ENCODE measurements at regions not wholly inside any gene's neighbourhood (a gene's known extent, or its start where the extent isn't known, plus 50 kb on each side); places are given as distances from the start of the nearest gene placed in this dataset.

DNA sequence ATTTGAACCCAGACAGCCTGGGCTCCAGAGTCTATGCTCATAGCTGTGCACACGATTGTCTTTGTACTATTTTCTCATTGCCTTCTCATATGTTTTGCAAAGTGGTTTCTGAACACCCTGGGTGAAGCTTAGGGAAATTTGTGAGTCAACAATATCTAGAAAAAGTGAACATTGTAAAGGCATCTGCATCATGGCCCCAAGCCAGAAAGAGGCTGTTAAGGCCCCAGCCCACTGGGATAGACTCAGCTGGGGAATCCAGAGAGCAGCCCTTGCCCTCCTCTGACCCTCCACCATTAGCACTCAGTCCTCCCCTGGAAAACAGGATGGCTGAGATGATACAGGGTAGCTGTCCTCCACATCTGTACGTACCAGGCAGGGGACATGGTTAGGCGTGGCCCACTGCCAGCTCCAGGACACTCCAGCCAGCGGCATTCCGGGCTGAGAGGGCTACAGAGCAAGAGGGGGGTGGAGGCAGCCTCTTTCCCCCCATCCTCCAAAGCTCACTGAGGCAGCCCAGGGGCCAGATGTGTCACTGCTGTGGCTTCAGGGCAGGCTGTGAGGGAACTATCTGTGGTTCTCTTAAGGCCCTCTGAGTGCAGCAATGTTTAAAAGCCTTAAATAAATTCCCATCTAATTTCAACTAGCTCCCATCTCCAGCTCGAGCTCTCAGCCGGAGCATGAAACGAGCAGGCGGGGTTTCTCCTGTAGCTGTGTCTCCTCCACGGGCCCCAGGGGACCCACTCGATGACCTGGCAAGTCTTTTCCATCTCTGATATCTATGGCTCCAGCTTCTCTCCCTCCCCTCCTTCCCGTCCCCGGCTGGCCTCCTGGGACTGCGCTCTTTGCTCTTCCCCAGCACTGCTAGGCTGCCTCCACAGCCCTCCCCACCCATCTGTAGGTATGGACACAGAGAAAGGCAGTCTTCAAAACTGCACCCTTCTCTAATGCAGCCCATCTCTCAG is 209.4 kb upstream of the LRFN2 start:
- no peak for TF ChIP-seq POLR2AphosphoS5 (IDR thresholded peaks at IDR 0.05; ENCODE audit: low read depth, low read length)
- TF ChIP-seq, protein P1, sequence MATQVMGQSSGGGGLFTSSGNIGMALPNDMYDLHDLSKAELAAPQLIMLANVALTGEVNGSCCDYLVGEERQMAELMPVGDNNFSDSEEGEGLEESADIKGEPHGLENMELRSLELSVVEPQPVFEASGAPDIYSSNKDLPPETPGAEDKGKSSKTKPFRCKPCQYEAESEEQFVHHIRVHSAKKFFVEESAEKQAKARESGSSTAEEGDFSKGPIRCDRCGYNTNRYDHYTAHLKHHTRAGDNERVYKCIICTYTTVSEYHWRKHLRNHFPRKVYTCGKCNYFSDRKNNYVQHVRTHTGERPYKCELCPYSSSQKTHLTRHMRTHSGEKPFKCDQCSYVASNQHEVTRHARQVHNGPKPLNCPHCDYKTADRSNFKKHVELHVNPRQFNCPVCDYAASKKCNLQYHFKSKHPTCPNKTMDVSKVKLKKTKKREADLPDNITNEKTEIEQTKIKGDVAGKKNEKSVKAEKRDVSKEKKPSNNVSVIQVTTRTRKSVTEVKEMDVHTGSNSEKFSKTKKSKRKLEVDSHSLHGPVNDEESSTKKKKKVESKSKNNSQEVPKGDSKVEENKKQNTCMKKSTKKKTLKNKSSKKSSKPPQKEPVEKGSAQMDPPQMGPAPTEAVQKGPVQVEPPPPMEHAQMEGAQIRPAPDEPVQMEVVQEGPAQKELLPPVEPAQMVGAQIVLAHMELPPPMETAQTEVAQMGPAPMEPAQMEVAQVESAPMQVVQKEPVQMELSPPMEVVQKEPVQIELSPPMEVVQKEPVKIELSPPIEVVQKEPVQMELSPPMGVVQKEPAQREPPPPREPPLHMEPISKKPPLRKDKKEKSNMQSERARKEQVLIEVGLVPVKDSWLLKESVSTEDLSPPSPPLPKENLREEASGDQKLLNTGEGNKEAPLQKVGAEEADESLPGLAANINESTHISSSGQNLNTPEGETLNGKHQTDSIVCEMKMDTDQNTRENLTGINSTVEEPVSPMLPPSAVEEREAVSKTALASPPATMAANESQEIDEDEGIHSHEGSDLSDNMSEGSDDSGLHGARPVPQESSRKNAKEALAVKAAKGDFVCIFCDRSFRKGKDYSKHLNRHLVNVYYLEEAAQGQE (IDR thresholded peaks at IDR 0.05; ENCODE audit: insufficient read depth in 1 of 2, low read depth in 2 of 2, low read length in 2 of 2) = no peak
- TF ChIP-seq SIN3A (IDR thresholded peaks at IDR 0.05; ENCODE audit: borderline replicate concordance, insufficient read depth, low read length) = no peak
- TF ChIP-seq TAF1 (IDR thresholded peaks at IDR 0.05; ENCODE audit: borderline replicate concordance, insufficient read depth, low read length) = no peak

Measured in PFSK-1 (cell line).